HepG2 (cell line): ENCODE measurements at regions not wholly inside any gene's neighbourhood (a gene's known extent, or its start where the extent isn't known, plus 50 kb on each side); places are given as distances from the start of the nearest gene placed in this dataset.

Experiments used
- ATAC-seq: fragments of 200-7000 bp; cut with Tn5 transposase; 3 replicates; pipeline ENCODE4 v1.9.1; 2020; ENCODE audit warnings: mild to moderate bottlenecking, moderate library complexity
- BruUV-seq: library from RNA; stranded (reverse); fragments of 400-500 nt; replicated peaks from 2 replicates; lab custom pipeline; 2021; lab: Mats Ljungman, UMichigan
- CTCF ChIA-PET: fragments of 300-600 bp; formaldehyde crosslinking; extraction: SDS; loops from one replicate; lab custom pipeline; 2021; ENCODE audit warnings: low total read pairs, inconsistent platforms, low intra/inter-chr PET ratio; lab: Yijun Ruan, JAX
- POLR2A ChIA-PET: fragments of 350-600 bp; sonication (Branson Sonifier 250); formaldehyde crosslinking; loops from one replicate; lab custom pipeline; 2020; ENCODE audit warnings: antibody characterized with exemption, inconsistent platforms; lab: Yijun Ruan, JAX
- DNase-seq: peaks from one replicate; pipeline ENCODE4 v3.0.0-alpha.2; 2015; ENCODE audit warnings: low spot score
- FAIRE-seq: peaks from 3 replicates; lab custom pipeline; 2011; peaks lifted over from hg19 to GRCh38; lab: Jason Lieb, UNC
- H2AFZ ChIP-seq: one replicate; pipeline ENCODE4 v1.6.1; 2011; ENCODE audit warnings: low read length, inconsistent platforms
- H3K27ac ChIP-seq: fragments of 300-600 bp; 3 replicates; pipeline ENCODE4 v1.8.0; 2011; ENCODE audit warnings: mixed run types, mild to moderate bottlenecking, mixed read lengths, low read length, inconsistent platforms; ENCODE audit not compliant: insufficient read depth; ENCODE audit errors: extremely low read length
- H3K27me3 ChIP-seq, 2 experiments: fragments of 200-600 bp in 1 of 2; 2 replicates in 1 of 2; 3 replicates in 1 of 2; pipeline versions ENCODE4 v1.6.0 to v1.8.0; 2011; ENCODE audit warnings: low read length in 2 of 2, mild to moderate bottlenecking in 2 of 2, moderate library complexity in 2 of 2, inconsistent platforms in 1 of 2; ENCODE audit not compliant: insufficient read depth in 2 of 2, control insufficient read depth in 1 of 2
- H3K36me3 ChIP-seq, 2 experiments: fragments of 200-600 bp in 1 of 2; replicated peaks in 1 of 2; 2 replicates in 1 of 2; 3 replicates in 1 of 2; pipeline versions ENCODE4 v1.5.1 to v1.8.0; 2011; ENCODE audit warnings: low read length in 2 of 2, inconsistent platforms in 1 of 2; ENCODE audit not compliant: insufficient read depth in 2 of 2, control insufficient read depth in 1 of 2
- H3K4me1 ChIP-seq: 2 replicates; pipeline ENCODE4 v1.5.1; 2012; ENCODE audit warnings: low read length, inconsistent platforms; ENCODE audit not compliant: insufficient read depth
- H3K4me2 ChIP-seq: 2 replicates; pipeline ENCODE4 v1.6.0; 2011; ENCODE audit warnings: low read depth, low read length, inconsistent platforms
- H3K4me3 ChIP-seq, 3 experiments: fragments of 200-600 bp in 1 of 3; sonication (generic), shearing (Covaris generic) in 1 of 3; replicated peaks in 1 of 3; 2 replicates each; pipeline ENCODE4 v1.5.1; 2011 to 2016; ENCODE audit warnings: low read length in 3 of 3, inconsistent platforms in 2 of 3, low read depth in 2 of 3, mild to moderate bottlenecking in 2 of 3, control low read depth in 1 of 3, mixed read lengths in 1 of 3; ENCODE audit not compliant: insufficient read depth in 1 of 3
- H3K79me2 ChIP-seq: one replicate; pipeline ENCODE4 v1.6.1; 2011; ENCODE audit warnings: low read length, inconsistent platforms; ENCODE audit not compliant: insufficient read depth
- H3K9ac ChIP-seq: 2 replicates; pipeline ENCODE4 v1.6.0; 2011; ENCODE audit warnings: mild to moderate bottlenecking, low read depth, low read length, inconsistent platforms; ENCODE audit not compliant: insufficient read depth
- H3K9me3 ChIP-seq: 2 replicates; pipeline ENCODE4 v1.5.1; 2012; ENCODE audit warnings: mild to moderate bottlenecking, low read length
- H4K20me1 ChIP-seq: 2 replicates; pipeline ENCODE4 v1.6.0; 2011; ENCODE audit warnings: inconsistent platforms, mild to moderate bottlenecking, low read length, moderate library complexity; ENCODE audit not compliant: insufficient read depth
- ARID3A ChIP-seq: IDR thresholded peaks from 2 replicates; pipeline ENCODE4 v1.6.1; 2012; ENCODE audit warnings: low read depth, low read length, improper control_type of control experiment
- ARNT2 ChIP-seq: sonication (generic); formaldehyde crosslinking; IDR thresholded peaks from 2 replicates; pipeline ENCODE4 v1.8.0; 2022; ENCODE audit warnings: mild to moderate bottlenecking, low read depth, missing genetic modification reagents, moderate library complexity
- CHD2 ChIP-seq: IDR thresholded peaks from 2 replicates; pipeline ENCODE4 v1.6.1; 2011; ENCODE audit warnings: low read depth, low read length, improper control_type of control experiment
- HNRNPUL1 ChIP-seq: fragments of 200-400 bp; formaldehyde crosslinking; IDR thresholded peaks from 2 replicates; pipeline ENCODE4 v1.6.1; 2017; ENCODE audit warnings: low read depth, mild to moderate bottlenecking, low read length, moderate library complexity
- NCOA2 ChIP-seq: sonication (generic); formaldehyde crosslinking; IDR thresholded peaks from 2 replicates; pipeline ENCODE4 v1.8.0; 2022; ENCODE audit warnings: inconsistent platforms
- RFXANK ChIP-seq: IDR thresholded peaks from 2 replicates; pipeline ENCODE4 v1.6.1; 2016
- RXRB ChIP-seq: IDR thresholded peaks from 2 replicates; pipeline ENCODE4 v1.6.1; 2016; ENCODE audit warnings: borderline replicate concordance, missing genetic modification reagents, missing compliant biosample characterization
- SCMH1 ChIP-seq: sonication (generic); formaldehyde crosslinking; IDR thresholded peaks from 2 replicates; pipeline ENCODE4 v1.9.0; 2021; ENCODE audit warnings: missing genetic modification reagents, mild to moderate bottlenecking, borderline replicate concordance
- SNAI1 ChIP-seq: sonication (generic); formaldehyde crosslinking; IDR thresholded peaks from 2 replicates; pipeline ENCODE4 v1.5.0; 2020; ENCODE audit warnings: mild to moderate bottlenecking, missing genetic modification reagents, borderline replicate concordance
- ZFP36 ChIP-seq: fragments of 150-350 bp; IDR thresholded peaks from 2 replicates; pipeline ENCODE4 v1.6.1; 2018; ENCODE audit warnings: borderline replicate concordance, low read length, low read depth; ENCODE audit not compliant: partially characterized antibody
- ZMYM2 ChIP-seq: sonication (generic); formaldehyde crosslinking; IDR thresholded peaks from 2 replicates; pipeline ENCODE4 v1.8.0; 2022; ENCODE audit warnings: mild to moderate bottlenecking, missing genetic modification reagents
- ZNF235 ChIP-seq: sonication (generic); formaldehyde crosslinking; IDR thresholded peaks from 2 replicates; pipeline ENCODE4 v1.8.1; 2023; ENCODE audit warnings: mild to moderate bottlenecking, missing genetic modification reagents, borderline replicate concordance
- ZNF251 ChIP-seq: sonication (generic); formaldehyde crosslinking; IDR thresholded peaks from 2 replicates; pipeline ENCODE4 v1.9.0; 2021; ENCODE audit warnings: mild to moderate bottlenecking, missing genetic modification reagents
- WGBS: methylation state at CpG from one replicate; pipeline ENCODE4 v1.1.6; 2017; ENCODE audit warnings: low lambda C conversion rate; 5-methylcytosine and 5-hydroxymethylcytosine counted together
- in situ Hi-C: cut with HindIII; loops from 2 replicates; pipeline ENCODE4 v1.10.0; 2017; ENCODE audit warnings: low pct_unique_long_range_greater_than_20kb; ENCODE audit not compliant: extremely low pct_ligation_motif_present
- intact Hi-C: fragments of 100-400 bp; cut with micrococcal nuclease; formaldehyde crosslinking; loops from one replicate; pipeline ENCODE4 v1.10.0; 2022; ENCODE audit not compliant: unreplicated experiment
- TF ChIP-seq, protein P1 (sequence below): sonication (generic); formaldehyde crosslinking; IDR thresholded peaks from 2 replicates; pipeline ENCODE4 v1.5.0; 2020; ENCODE audit warnings: missing genetic modification reagents
- TF ChIP-seq, protein P2 (sequence below): sonication (generic); formaldehyde crosslinking; IDR thresholded peaks from 2 replicates; pipeline ENCODE4 v1.9.0; 2021; ENCODE audit warnings: mild to moderate bottlenecking, missing genetic modification reagents

- no peak overlapping the region for H3K4me3 ChIP-seq
- H3K79me2 ChIP-seq = no peaks in the 10 kb centered on the region
- DNase-seq (no peak), FAIRE-seq (no peak), ATAC-seq (no peak)
- no peaks in the 10 kb centered on the region for H3K36me3 ChIP-seq
- H3K27me3 ChIP-seq = peaks cover 0 to 22% of the 10 kb centered on the region in 2 experiments; a peak in 2 of 5 replicates
- ChIA-PET CTCF (no interaction called here), POLR2A (interaction anchor here (0.7 kb wide), 1 partner anchor 260 kb away, joined by 4 read pairs; no protein-coding TSS in a partner anchor)
- no peaks in the 10 kb centered on the region for H3K9me3 ChIP-seq
- H3K27ac ChIP-seq = no peak overlapping the region
- no TSS peak for BruUV-seq
- no peak overlapping the region for H3K9ac ChIP-seq
- no peaks in the 10 kb centered on the region for H4K20me1 ChIP-seq
- intact Hi-C loops (loop anchor here (10.0 kb wide), 1 partner anchor 128 kb away; no protein-coding TSS in a partner anchor), in situ Hi-C loops (loop anchor here (10.0 kb wide), 1 partner anchor 178 kb away; the partner anchor contains the start of gene USP12)
- no peak overlapping the region for H2AFZ ChIP-seq
- H3K4me2 ChIP-seq = no peak overlapping the region
- peaks cover 42% of the 10 kb centered on the region for H3K4me1 ChIP-seq
- 55% methylated on average over 6 of the region's 6 CpGs for WGBS
- TF ChIP-seq RXRB (CRISPR knock-in tag) (no peak), SCMH1 (CRISPR knock-in tag) (no peak), RFXANK (CRISPR knock-in tag) (no peak), ZFP36 (no peak), NCOA2 (no peak), ZMYM2 (no peak), ZNF235 (CRISPR knock-in tag) (no peak), ZNF251 (no peak), ARNT2 (no peak), CHD2 (no peak), ARID3A (no peak), HNRNPUL1 (no peak), SNAI1 (CRISPR knock-in tag) (no peak)
- TF ChIP-seq, protein P1, sequence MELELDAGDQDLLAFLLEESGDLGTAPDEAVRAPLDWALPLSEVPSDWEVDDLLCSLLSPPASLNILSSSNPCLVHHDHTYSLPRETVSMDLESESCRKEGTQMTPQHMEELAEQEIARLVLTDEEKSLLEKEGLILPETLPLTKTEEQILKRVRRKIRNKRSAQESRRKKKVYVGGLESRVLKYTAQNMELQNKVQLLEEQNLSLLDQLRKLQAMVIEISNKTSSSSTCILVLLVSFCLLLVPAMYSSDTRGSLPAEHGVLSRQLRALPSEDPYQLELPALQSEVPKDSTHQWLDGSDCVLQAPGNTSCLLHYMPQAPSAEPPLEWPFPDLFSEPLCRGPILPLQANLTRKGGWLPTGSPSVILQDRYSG (CRISPR knock-in tag) = no peak
- TF ChIP-seq, protein P2, sequence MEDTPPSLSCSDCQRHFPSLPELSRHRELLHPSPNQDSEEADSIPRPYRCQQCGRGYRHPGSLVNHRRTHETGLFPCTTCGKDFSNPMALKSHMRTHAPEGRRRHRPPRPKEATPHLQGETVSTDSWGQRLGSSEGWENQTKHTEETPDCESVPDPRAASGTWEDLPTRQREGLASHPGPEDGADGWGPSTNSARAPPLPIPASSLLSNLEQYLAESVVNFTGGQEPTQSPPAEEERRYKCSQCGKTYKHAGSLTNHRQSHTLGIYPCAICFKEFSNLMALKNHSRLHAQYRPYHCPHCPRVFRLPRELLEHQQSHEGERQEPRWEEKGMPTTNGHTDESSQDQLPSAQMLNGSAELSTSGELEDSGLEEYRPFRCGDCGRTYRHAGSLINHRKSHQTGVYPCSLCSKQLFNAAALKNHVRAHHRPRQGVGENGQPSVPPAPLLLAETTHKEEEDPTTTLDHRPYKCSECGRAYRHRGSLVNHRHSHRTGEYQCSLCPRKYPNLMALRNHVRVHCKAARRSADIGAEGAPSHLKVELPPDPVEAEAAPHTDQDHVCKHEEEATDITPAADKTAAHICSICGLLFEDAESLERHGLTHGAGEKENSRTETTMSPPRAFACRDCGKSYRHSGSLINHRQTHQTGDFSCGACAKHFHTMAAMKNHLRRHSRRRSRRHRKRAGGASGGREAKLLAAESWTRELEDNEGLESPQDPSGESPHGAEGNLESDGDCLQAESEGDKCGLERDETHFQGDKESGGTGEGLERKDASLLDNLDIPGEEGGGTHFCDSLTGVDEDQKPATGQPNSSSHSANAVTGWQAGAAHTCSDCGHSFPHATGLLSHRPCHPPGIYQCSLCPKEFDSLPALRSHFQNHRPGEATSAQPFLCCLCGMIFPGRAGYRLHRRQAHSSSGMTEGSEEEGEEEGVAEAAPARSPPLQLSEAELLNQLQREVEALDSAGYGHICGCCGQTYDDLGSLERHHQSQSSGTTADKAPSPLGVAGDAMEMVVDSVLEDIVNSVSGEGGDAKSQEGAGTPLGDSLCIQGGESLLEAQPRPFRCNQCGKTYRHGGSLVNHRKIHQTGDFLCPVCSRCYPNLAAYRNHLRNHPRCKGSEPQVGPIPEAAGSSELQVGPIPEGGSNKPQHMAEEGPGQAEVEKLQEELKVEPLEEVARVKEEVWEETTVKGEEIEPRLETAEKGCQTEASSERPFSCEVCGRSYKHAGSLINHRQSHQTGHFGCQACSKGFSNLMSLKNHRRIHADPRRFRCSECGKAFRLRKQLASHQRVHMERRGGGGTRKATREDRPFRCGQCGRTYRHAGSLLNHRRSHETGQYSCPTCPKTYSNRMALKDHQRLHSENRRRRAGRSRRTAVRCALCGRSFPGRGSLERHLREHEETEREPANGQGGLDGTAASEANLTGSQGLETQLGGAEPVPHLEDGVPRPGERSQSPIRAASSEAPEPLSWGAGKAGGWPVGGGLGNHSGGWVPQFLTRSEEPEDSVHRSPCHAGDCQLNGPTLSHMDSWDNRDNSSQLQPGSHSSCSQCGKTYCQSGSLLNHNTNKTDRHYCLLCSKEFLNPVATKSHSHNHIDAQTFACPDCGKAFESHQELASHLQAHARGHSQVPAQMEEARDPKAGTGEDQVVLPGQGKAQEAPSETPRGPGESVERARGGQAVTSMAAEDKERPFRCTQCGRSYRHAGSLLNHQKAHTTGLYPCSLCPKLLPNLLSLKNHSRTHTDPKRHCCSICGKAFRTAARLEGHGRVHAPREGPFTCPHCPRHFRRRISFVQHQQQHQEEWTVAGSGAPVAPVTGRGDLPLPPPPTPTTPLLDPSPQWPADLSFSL (CRISPR knock-in tag) = no peak
Observed at GRCh38 chr13:26996965-26997752, 174.5 kb downstream of the USP12 start.
